CD14-positive monocyte (primary cell): ENCODE measurements at regions not wholly inside any gene's neighbourhood (a gene's known extent, or its start where the extent isn't known, plus 50 kb on each side); places are given as distances from the start of the nearest gene placed in this dataset.

Experiments used
- DNase-seq, 3 donors: peaks; one replicate each; pipeline ENCODE4 v3.0.0-alpha.2; 2011 to 2022
- H2AFZ ChIP-seq: 2 replicates; pipeline ENCODE4 v1.6.0; 2012; ENCODE audit warnings: mild to moderate bottlenecking, low read depth, low read length, inconsistent platforms; ENCODE audit not compliant: insufficient read depth, poor library complexity, severe bottlenecking
- H3K27ac ChIP-seq, 2 donors: 1 replicate in 1 of 2; 2 replicates in 1 of 2; pipeline ENCODE4 v1.5.1; 2012 to 2013; ENCODE audit warnings: low read length in 2 of 2, control low read depth in 1 of 2, inconsistent platforms in 1 of 2, low read depth in 1 of 2, mild to moderate bottlenecking in 1 of 2
- H3K27me3 ChIP-seq, 2 donors: one replicate each; pipeline versions ENCODE4 v1.6.0 to v1.6.1; 2011 to 2013; ENCODE audit warnings: low read length in 2 of 2; ENCODE audit not compliant: control insufficient read depth in 2 of 2, insufficient read depth in 2 of 2
- H3K36me3 ChIP-seq, 2 donors: replicated peaks in 1 of 2; 1 replicate in 1 of 2; 2 replicates in 1 of 2; pipeline versions ENCODE4 v1.5.1 to v1.6.1; 2012 to 2013; ENCODE audit warnings: low read length in 2 of 2, control low read depth in 1 of 2, inconsistent platforms in 1 of 2, mild to moderate bottlenecking in 1 of 2; ENCODE audit not compliant: insufficient read depth in 2 of 2, control insufficient read depth in 1 of 2
- H3K4me1 ChIP-seq, 2 donors: 1 replicate in 1 of 2; 2 replicates in 1 of 2; pipeline versions ENCODE4 v1.5.1 to v1.6.1; 2012 to 2013; ENCODE audit warnings: low read length in 2 of 2, control low read depth in 1 of 2, inconsistent platforms in 1 of 2, mild to moderate bottlenecking in 1 of 2, moderate library complexity in 1 of 2; ENCODE audit not compliant: insufficient read depth in 2 of 2, control insufficient read depth in 1 of 2
- H3K4me2 ChIP-seq: replicated peaks from 2 replicates; pipeline ENCODE3; 2012; ENCODE audit warnings: low read length, moderate library complexity, mild to moderate bottlenecking; ENCODE audit not compliant: poor library complexity, severe bottlenecking; ENCODE audit errors: extremely low read depth
- H3K4me3 ChIP-seq, 3 experiments: fragments of 200-600 bp in 1 of 3; sonication (generic) in 1 of 3; replicated peaks in 1 of 3; 1 replicate in 2 of 3; 2 replicates in 1 of 3; pipeline ENCODE4 v1.5.1; 2011 to 2013; ENCODE audit warnings: low read length in 3 of 3, mild to moderate bottlenecking in 3 of 3, control low read depth in 2 of 3, low read depth in 2 of 3, inconsistent platforms in 1 of 3, moderate library complexity in 1 of 3
- H3K79me2 ChIP-seq: 2 replicates; pipeline ENCODE4 v1.6.0; 2012; ENCODE audit warnings: mild to moderate bottlenecking, control low read depth, inconsistent platforms, low read length, moderate library complexity; ENCODE audit not compliant: insufficient read depth
- H3K9ac ChIP-seq: 2 replicates; pipeline ENCODE4 v1.6.0; 2017; ENCODE audit warnings: low read length, mild to moderate bottlenecking; ENCODE audit not compliant: insufficient read depth, poor library complexity, severe bottlenecking
- H3K9me3 ChIP-seq, 2 donors: replicated peaks in 1 of 2; 1 replicate in 1 of 2; 2 replicates in 1 of 2; pipeline versions ENCODE4 v1.5.1 to v1.6.1; 2012 to 2013; ENCODE audit warnings: low read length in 2 of 2, control low read depth in 1 of 2; ENCODE audit not compliant: control insufficient read depth in 1 of 2, insufficient read depth in 1 of 2
- H4K20me1 ChIP-seq: 2 replicates; pipeline ENCODE4 v1.6.0; 2012; ENCODE audit warnings: mild to moderate bottlenecking, low read length, control low read depth, moderate library complexity; ENCODE audit not compliant: insufficient read depth
- H3K27ac Mint-ChIP-seq, 7 donors: one replicate each; pipeline ENCODE4 v1.8.0; 2020; ENCODE audit warnings: mild to moderate bottlenecking in 7 of 7, mixed read lengths in 7 of 7, moderate library complexity in 6 of 7, inconsistent platforms in 2 of 7
- H3K27me3 Mint-ChIP-seq, 3 donors: one replicate each; pipeline ENCODE4 v1.8.0; 2021 to 2022; ENCODE audit warnings: low read depth in 3 of 3, mild to moderate bottlenecking in 3 of 3, mixed read lengths in 3 of 3, moderate library complexity in 3 of 3, inconsistent platforms in 1 of 3
- H3K36me3 Mint-ChIP-seq, 2 donors: one replicate each; pipeline ENCODE4 v1.8.0; 2020; ENCODE audit warnings: mixed read lengths in 2 of 2, inconsistent platforms in 1 of 2, mild to moderate bottlenecking in 1 of 2
- H3K4me1 Mint-ChIP-seq: one replicate; pipeline ENCODE4 v1.8.0; 2020; ENCODE audit warnings: mild to moderate bottlenecking, mixed read lengths
- H3K4me3 Mint-ChIP-seq, 2 donors: one replicate each; pipeline ENCODE4 v1.8.0; 2020; ENCODE audit warnings: mild to moderate bottlenecking in 2 of 2, mixed read lengths in 2 of 2, moderate library complexity in 1 of 2
- H3K9me3 Mint-ChIP-seq, 7 donors: one replicate each; pipeline ENCODE4 v1.8.0; 2020 to 2022; ENCODE audit warnings: mixed read lengths in 7 of 7, mild to moderate bottlenecking in 6 of 7, moderate library complexity in 6 of 7, inconsistent platforms in 2 of 7
- WGBS: methylation state at CpG from one replicate; pipeline ENCODE4 v1.1.5; 2013; ENCODE audit warnings: missing lambda C conversion rate; ENCODE audit not compliant: insufficient coverage; 5-methylcytosine and 5-hydroxymethylcytosine counted together
- intact Hi-C, 2 donors: fragments of 100-400 bp; cut with micrococcal nuclease; formaldehyde crosslinking; loops; one replicate each; pipeline versions ENCODE4 v1.15.0 to v1.15.1; 2023
- TF ChIP-seq, protein P1 (sequence below): fragments of 200-600 bp; IDR thresholded peaks from one replicate; pipeline ENCODE4 v1.8.0; 2022; ENCODE audit warnings: antibody characterized with exemption, mild to moderate bottlenecking

DNA sequence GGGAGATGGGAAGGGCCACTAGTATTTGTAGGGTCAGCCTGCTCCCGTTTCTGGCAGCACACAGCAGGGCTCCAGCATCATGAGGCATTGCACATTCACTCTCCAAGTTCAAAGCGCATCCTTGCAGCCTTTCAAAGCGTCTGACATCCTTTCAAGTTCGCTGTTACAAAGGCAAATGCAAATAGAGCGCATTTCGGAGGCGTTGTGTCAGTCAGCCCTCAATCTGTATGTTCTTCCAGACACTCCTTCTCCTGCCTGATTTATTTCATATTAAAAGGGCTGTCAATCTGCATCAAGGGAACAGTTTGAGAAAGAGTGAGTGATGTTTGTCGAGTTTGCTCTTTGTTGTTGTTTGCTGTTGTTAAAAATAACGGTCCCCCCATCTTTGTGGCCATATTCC, 188.5 kb downstream of the SNX10 start:
- Mint-ChIP-seq H3K27ac (no peak overlapping the region), H3K4me1 (no peaks in the 10 kb centered on the region), H3K36me3 (no peaks in the 10 kb centered on the region), H3K4me3 (no peak overlapping the region), H3K27me3 (peaks cover 1 to 3% (median 3%) of the 10 kb centered on the region in 3 donors), H3K9me3 (peaks cover 0 to 12% (median 4%) of the 10 kb centered on the region in 7 donors)
- intact Hi-C loops = no loop called here
- TF ChIP-seq, protein P1, sequence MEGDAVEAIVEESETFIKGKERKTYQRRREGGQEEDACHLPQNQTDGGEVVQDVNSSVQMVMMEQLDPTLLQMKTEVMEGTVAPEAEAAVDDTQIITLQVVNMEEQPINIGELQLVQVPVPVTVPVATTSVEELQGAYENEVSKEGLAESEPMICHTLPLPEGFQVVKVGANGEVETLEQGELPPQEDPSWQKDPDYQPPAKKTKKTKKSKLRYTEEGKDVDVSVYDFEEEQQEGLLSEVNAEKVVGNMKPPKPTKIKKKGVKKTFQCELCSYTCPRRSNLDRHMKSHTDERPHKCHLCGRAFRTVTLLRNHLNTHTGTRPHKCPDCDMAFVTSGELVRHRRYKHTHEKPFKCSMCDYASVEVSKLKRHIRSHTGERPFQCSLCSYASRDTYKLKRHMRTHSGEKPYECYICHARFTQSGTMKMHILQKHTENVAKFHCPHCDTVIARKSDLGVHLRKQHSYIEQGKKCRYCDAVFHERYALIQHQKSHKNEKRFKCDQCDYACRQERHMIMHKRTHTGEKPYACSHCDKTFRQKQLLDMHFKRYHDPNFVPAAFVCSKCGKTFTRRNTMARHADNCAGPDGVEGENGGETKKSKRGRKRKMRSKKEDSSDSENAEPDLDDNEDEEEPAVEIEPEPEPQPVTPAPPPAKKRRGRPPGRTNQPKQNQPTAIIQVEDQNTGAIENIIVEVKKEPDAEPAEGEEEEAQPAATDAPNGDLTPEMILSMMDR = no peak
- H3K4me2 ChIP-seq = no peak overlapping the region
- 96% methylated on average over 7 of the region's 9 CpGs for WGBS
- no peak overlapping the region for H3K9ac ChIP-seq
- no peak overlapping the region for H2AFZ ChIP-seq
- no peaks in the 10 kb centered on the region for H3K36me3 ChIP-seq
- DNase-seq = no peak
- H3K27ac ChIP-seq = no peak overlapping the region
- no peaks in the 10 kb centered on the region for H3K4me1 ChIP-seq
- no peak overlapping the region for H3K4me3 ChIP-seq
- peaks cover 0 to 5% of the 10 kb centered on the region in 2 donors for H3K9me3 ChIP-seq
- no peaks in the 10 kb centered on the region for H3K79me2 ChIP-seq
- no peaks in the 10 kb centered on the region for H3K27me3 ChIP-seq
- no peaks in the 10 kb centered on the region for H4K20me1 ChIP-seq

DNA sequence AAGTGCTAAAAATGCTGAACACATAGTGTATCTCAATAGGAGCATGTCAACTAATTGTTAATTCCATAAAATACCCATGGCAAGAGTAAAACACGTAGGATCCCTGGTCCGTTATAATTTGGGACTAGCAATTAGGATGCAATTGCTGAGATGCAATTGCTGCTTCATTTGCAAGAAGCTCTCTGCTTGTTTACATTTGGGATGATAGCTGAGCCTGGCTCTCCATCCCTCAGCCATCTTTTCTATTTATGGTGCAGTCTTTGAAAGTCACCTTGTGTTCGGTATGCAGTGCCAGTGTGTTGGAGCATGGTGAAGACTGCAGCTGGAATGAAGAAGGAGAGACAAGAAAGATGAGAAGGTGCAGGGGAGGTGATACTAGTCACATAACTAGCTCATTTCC, 191.3 kb downstream of the SNX10 start:
- H2AFZ ChIP-seq = no peak overlapping the region
- H3K9me3 Mint-ChIP-seq = peaks cover 0 to 12% (median 4%) of the 10 kb centered on the region in 7 donors
- H3K4me1 ChIP-seq = no peaks in the 10 kb centered on the region
- H3K36me3 ChIP-seq = no peaks in the 10 kb centered on the region
- H3K9ac ChIP-seq = no peak overlapping the region
- H3K36me3 Mint-ChIP-seq = no peaks in the 10 kb centered on the region
- no peak overlapping the region for H3K27ac Mint-ChIP-seq
- no peaks in the 10 kb centered on the region for H3K4me1 Mint-ChIP-seq
- no peaks in the 10 kb centered on the region for H3K27me3 ChIP-seq
- H3K27ac ChIP-seq = no peak overlapping the region
- no peak overlapping the region for H3K4me3 Mint-ChIP-seq
- no peak for DNase-seq
- no CpG with 5 or more reads among the region's 3 CpGs for WGBS
- H3K79me2 ChIP-seq = no peaks in the 10 kb centered on the region
- intact Hi-C loops = no loop called here
- TF ChIP-seq, protein P1 = no peak
- no peak overlapping the region for H3K4me2 ChIP-seq
- H3K4me3 ChIP-seq = no peak overlapping the region
- peaks cover 0 to 5% of the 10 kb centered on the region in 2 donors for H3K9me3 ChIP-seq
- peaks cover 1 to 3% (median 3%) of the 10 kb centered on the region in 3 donors for H3K27me3 Mint-ChIP-seq
- no peaks in the 10 kb centered on the region for H4K20me1 ChIP-seq
